ENCODE measurements at regions not wholly inside any gene's neighbourhood (a gene's known extent, or its start where the extent isn't known, plus 50 kb on each side); places are given as distances from the start of the nearest gene placed in this dataset.

GRCh38 chr9:38289236-38289865 is 103.2 kb upstream of the ALDH1B1 start:
- TF ChIP-seq, protein P1, sequence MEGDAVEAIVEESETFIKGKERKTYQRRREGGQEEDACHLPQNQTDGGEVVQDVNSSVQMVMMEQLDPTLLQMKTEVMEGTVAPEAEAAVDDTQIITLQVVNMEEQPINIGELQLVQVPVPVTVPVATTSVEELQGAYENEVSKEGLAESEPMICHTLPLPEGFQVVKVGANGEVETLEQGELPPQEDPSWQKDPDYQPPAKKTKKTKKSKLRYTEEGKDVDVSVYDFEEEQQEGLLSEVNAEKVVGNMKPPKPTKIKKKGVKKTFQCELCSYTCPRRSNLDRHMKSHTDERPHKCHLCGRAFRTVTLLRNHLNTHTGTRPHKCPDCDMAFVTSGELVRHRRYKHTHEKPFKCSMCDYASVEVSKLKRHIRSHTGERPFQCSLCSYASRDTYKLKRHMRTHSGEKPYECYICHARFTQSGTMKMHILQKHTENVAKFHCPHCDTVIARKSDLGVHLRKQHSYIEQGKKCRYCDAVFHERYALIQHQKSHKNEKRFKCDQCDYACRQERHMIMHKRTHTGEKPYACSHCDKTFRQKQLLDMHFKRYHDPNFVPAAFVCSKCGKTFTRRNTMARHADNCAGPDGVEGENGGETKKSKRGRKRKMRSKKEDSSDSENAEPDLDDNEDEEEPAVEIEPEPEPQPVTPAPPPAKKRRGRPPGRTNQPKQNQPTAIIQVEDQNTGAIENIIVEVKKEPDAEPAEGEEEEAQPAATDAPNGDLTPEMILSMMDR (IDR thresholded peaks at IDR 0.05): no peak
- no peaks in the 10 kb centered on the region for H3K4me1 Mint-ChIP-seq
- H3K9me3 ChIP-seq (ENCODE audit: control insufficient read depth, insufficient read depth, low read length): no peaks in the 10 kb centered on the region
- no peaks in the 10 kb centered on the region for H3K27me3 Mint-ChIP-seq (ENCODE audit: low read depth in 2 of 2)
- H3K4me3 Mint-ChIP-seq: no peak overlapping the region
- no peak overlapping the region for H3K27ac Mint-ChIP-seq
- no peaks in the 10 kb centered on the region for H3K27me3 ChIP-seq (ENCODE audit: control insufficient read depth, insufficient read depth, low read length)
- H3K4me3 ChIP-seq (ENCODE audit: low read length): no peak overlapping the region
- intact Hi-C loops (cut with micrococcal nuclease): no loop called here
- no peaks in the 10 kb centered on the region for H3K4me1 ChIP-seq (ENCODE audit: control insufficient read depth, insufficient read depth, low read length)
- no peaks in the 10 kb centered on the region for H3K36me3 ChIP-seq (ENCODE audit: control insufficient read depth, insufficient read depth, low read length)
- DNase-seq (no peak), ATAC-seq (no peak)
- no peak overlapping the region for H3K27ac ChIP-seq (ENCODE audit: low read length)
- no peaks in the 10 kb centered on the region for H3K9me3 Mint-ChIP-seq
- H3K36me3 Mint-ChIP-seq: no peaks in the 10 kb centered on the region
- 79% methylated on average over 2 of the region's 4 CpGs for WGBS (ENCODE audit: insufficient coverage)

- Histone ChIP-seq H3K27me3 (ENCODE audit: control insufficient read depth, insufficient read depth, low read length) (no peaks in the 10 kb centered on the region), H3K27ac (ENCODE audit: low read length) (no peak overlapping the region), H3K4me1 (ENCODE audit: control insufficient read depth, insufficient read depth, low read length) (no peaks in the 10 kb centered on the region), H3K9me3 (ENCODE audit: control insufficient read depth, insufficient read depth, low read length) (no peaks in the 10 kb centered on the region), H3K36me3 (ENCODE audit: control insufficient read depth, insufficient read depth, low read length) (no peaks in the 10 kb centered on the region), H3K4me3 (ENCODE audit: low read length) (no peak overlapping the region)
- no peaks in the 10 kb centered on the region for H3K36me3 Mint-ChIP-seq
- 100% methylated on average over 2 of the region's 2 CpGs for WGBS (ENCODE audit: insufficient coverage)
- no peaks in the 10 kb centered on the region for H3K4me1 Mint-ChIP-seq
- H3K9me3 Mint-ChIP-seq: no peaks in the 10 kb centered on the region
- H3K27me3 Mint-ChIP-seq (ENCODE audit: low read depth in 2 of 2): no peaks in the 10 kb centered on the region
- no peak overlapping the region for H3K4me3 Mint-ChIP-seq
- TF ChIP-seq, protein P1 (IDR thresholded peaks at IDR 0.05): no peak
- intact Hi-C loops (cut with micrococcal nuclease): no loop called here
- ATAC-seq (no peak), DNase-seq (no peak)
- H3K27ac Mint-ChIP-seq: no peak overlapping the region
These were observed 104.0 kb upstream of the ALDH1B1 start for GRCh38 chr9:38288502-38288901.

DNA sequence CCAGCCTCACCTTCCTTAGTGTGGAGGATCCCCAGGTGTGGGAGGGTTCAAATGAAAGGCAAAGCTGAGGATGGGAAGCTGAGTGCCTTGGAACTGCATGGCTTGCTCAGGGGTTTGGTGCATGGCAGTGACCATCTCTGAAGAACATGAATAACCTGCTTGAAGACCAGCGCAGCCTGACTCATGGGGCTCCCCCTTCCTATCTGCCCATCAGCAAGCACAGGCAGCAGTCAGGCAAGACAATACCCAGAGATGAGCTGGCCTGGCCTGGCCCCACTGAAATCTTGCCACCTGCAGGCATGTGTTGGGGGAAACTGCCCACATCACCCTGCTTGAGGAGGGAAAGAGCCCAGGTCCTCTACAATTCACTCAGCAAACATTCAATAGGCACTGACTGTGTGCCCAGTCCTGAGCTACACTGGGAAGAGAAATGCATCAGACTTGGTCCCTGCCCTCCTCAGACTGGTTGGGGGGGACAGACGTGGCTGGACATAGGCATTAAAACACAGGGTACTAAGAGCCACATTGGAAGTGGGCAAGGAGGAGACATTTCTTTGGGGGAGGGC is 105.0 kb upstream of the ALDH1B1 start:
- DNase-seq: no peak
- Mint-ChIP-seq H3K9me3 (no peaks in the 10 kb centered on the region), H3K4me3 (no peak overlapping the region), H3K27me3 (ENCODE audit: low read depth in 2 of 2) (no peaks in the 10 kb centered on the region), H3K4me1 (no peaks in the 10 kb centered on the region), H3K36me3 (no peaks in the 10 kb centered on the region), H3K27ac (no peak overlapping the region)
- Histone ChIP-seq H3K9me3 (ENCODE audit: control insufficient read depth, insufficient read depth, low read length) (no peaks in the 10 kb centered on the region), H3K36me3 (ENCODE audit: control insufficient read depth, insufficient read depth, low read length) (no peaks in the 10 kb centered on the region), H3K4me1 (ENCODE audit: control insufficient read depth, insufficient read depth, low read length) (no peaks in the 10 kb centered on the region), H3K4me3 (ENCODE audit: low read length) (no peak overlapping the region), H3K27ac (ENCODE audit: low read length) (no peak overlapping the region), H3K27me3 (ENCODE audit: control insufficient read depth, insufficient read depth, low read length) (no peaks in the 10 kb centered on the region)
- intact Hi-C loops (cut with micrococcal nuclease): no loop called here
- 77% methylated on average over 2 of the region's 2 CpGs for WGBS (ENCODE audit: insufficient coverage)
- no peak for ATAC-seq
- TF ChIP-seq, protein P1 (IDR thresholded peaks at IDR 0.05): no peak

GRCh38 chr9:38286766-38287165 is 105.7 kb upstream of the ALDH1B1 start:
- Mint-ChIP-seq H3K27ac (no peak overlapping the region), H3K36me3 (no peaks in the 10 kb centered on the region), H3K4me3 (no peak overlapping the region), H3K27me3 (ENCODE audit: low read depth in 2 of 2) (no peaks in the 10 kb centered on the region), H3K4me1 (no peaks in the 10 kb centered on the region), H3K9me3 (no peaks in the 10 kb centered on the region)
- Histone ChIP-seq H3K9me3 (ENCODE audit: control insufficient read depth, insufficient read depth, low read length) (no peaks in the 10 kb centered on the region), H3K4me1 (ENCODE audit: control insufficient read depth, insufficient read depth, low read length) (no peaks in the 10 kb centered on the region), H3K27me3 (ENCODE audit: control insufficient read depth, insufficient read depth, low read length) (no peaks in the 10 kb centered on the region), H3K4me3 (ENCODE audit: low read length) (no peak overlapping the region), H3K27ac (ENCODE audit: low read length) (no peak overlapping the region), H3K36me3 (ENCODE audit: control insufficient read depth, insufficient read depth, low read length) (no peaks in the 10 kb centered on the region)
- TF ChIP-seq, protein P1 (IDR thresholded peaks at IDR 0.05): no peak
- DNase-seq (no peak), ATAC-seq (no peak)
- intact Hi-C loops (cut with micrococcal nuclease): no loop called here
- WGBS (ENCODE audit: insufficient coverage): 90% methylated on average over 2 of the region's 2 CpGs
